HepG2 (cell line): ENCODE measurements at regions not wholly inside any gene's neighbourhood (a gene's known extent, or its start where the extent isn't known, plus 50 kb on each side); places are given as distances from the start of the nearest gene placed in this dataset.

ENCODE experiments used
- PATZ1 ChIP-seq: sonication (generic); formaldehyde crosslinking; IDR thresholded peaks from 2 replicates; pipeline ENCODE4 v1.4.0; 2020; ENCODE audit warnings: missing genetic modification reagents
- REST ChIP-seq, 2 experiments: IDR thresholded peaks; 2 replicates each; pipeline ENCODE4 v1.6.1; 2011 to 2012; ENCODE audit warnings: low read length in 2 of 2, borderline replicate concordance in 1 of 2, low read depth in 1 of 2, mild to moderate bottlenecking in 1 of 2, moderate library complexity in 1 of 2
- ZNF800 ChIP-seq: sonication (generic); formaldehyde crosslinking; IDR thresholded peaks from 2 replicates; pipeline ENCODE4 v1.4.0; 2020; ENCODE audit warnings: missing genetic modification reagents

- TF ChIP-seq REST (IDR thresholded peaks at IDR 0.05; ENCODE audit: borderline replicate concordance in 1 of 2, low read depth in 1 of 2, low read length in 2 of 2) (no peak), PATZ1 (CRISPR knock-in tag) (no peak), ZNF800 (no peak)
These were observed 93.8 kb upstream of the KBTBD8 start for GRCh38 chr3:66904336-66904735.
